DND-41 (cell line): ENCODE measurements at regions not wholly inside any gene's neighbourhood (a gene's known extent, or its start where the extent isn't known, plus 50 kb on each side); places are given as distances from the start of the nearest gene placed in this dataset.
A peak's percentile ranks its signal among the peaks of the same experiment; 100 is the strongest.

Experiments
- ATAC-seq: fragments of 200-7000 bp; cut with Tn5 transposase; 3 replicates; pipeline ENCODE4 v1.9.1; 2021; ENCODE audit warnings: low read depth; ENCODE audit not compliant: insufficient read depth
- DNase-seq: peaks from one replicate; pipeline ENCODE4 v3.0.0-alpha.2; 2020
- H2AFZ ChIP-seq: 2 replicates; pipeline ENCODE4 v1.6.0; 2012; ENCODE audit warnings: low read depth, low read length
- H3K27ac ChIP-seq: 2 replicates; pipeline ENCODE4 v1.5.1; 2012; ENCODE audit warnings: low read length, inconsistent platforms
- H3K27me3 ChIP-seq: fragments of 200-600 bp; sonication (generic); 2 replicates; pipeline ENCODE4 v1.6.0; 2012; ENCODE audit warnings: low read length, mild to moderate bottlenecking, inconsistent platforms; ENCODE audit not compliant: insufficient read depth, poor library complexity
- H3K36me3 ChIP-seq: 2 replicates; pipeline ENCODE4 v1.5.1; 2012; ENCODE audit warnings: low read length, inconsistent platforms; ENCODE audit not compliant: insufficient read depth
- H3K4me1 ChIP-seq: 2 replicates; pipeline ENCODE4 v1.5.1; 2012; ENCODE audit warnings: mild to moderate bottlenecking, low read length; ENCODE audit not compliant: insufficient read depth
- H3K4me2 ChIP-seq: 2 replicates; pipeline ENCODE4 v1.6.0; 2012; ENCODE audit warnings: mild to moderate bottlenecking, moderate library complexity, low read length, inconsistent platforms; ENCODE audit not compliant: insufficient read depth
- H3K4me3 ChIP-seq, 2 experiments: fragments of 200-600 bp in 1 of 2; shearing (Covaris generic) in 1 of 2; 2 replicates each; pipeline ENCODE4 v1.5.1; 2012 to 2016; ENCODE audit warnings: inconsistent platforms in 2 of 2, low read length in 2 of 2, mild to moderate bottlenecking in 2 of 2, low read depth in 1 of 2, moderate library complexity in 1 of 2
- H3K79me2 ChIP-seq: 2 replicates; pipeline ENCODE4 v1.6.0; 2012; ENCODE audit warnings: low read length, inconsistent platforms; ENCODE audit not compliant: insufficient read depth
- H3K9ac ChIP-seq: 2 replicates; pipeline ENCODE4 v1.6.0; 2012; ENCODE audit warnings: low read depth, mild to moderate bottlenecking, inconsistent platforms, low read length, moderate library complexity
- H3K9me3 ChIP-seq: 2 replicates; pipeline ENCODE4 v1.5.1; 2012; ENCODE audit warnings: low read length, moderate library complexity, mild to moderate bottlenecking, inconsistent platforms; ENCODE audit not compliant: insufficient read depth, severe bottlenecking
- H4K20me1 ChIP-seq: 2 replicates; pipeline ENCODE4 v1.6.0; 2012; ENCODE audit warnings: low read length; ENCODE audit not compliant: insufficient read depth
- EZH2 ChIP-seq: IDR thresholded peaks from 3 replicates; pipeline ENCODE4 v1.6.1; 2012; ENCODE audit warnings: borderline replicate concordance, low read depth, mild to moderate bottlenecking, moderate library complexity, low read length, inconsistent platforms; ENCODE audit not compliant: severe bottlenecking
- TF ChIP-seq, protein P1 (sequence below): IDR thresholded peaks from 2 replicates; pipeline ENCODE4 v1.5.1; 2012; ENCODE audit warnings: borderline replicate concordance, low read length, moderate library complexity, mild to moderate bottlenecking; ENCODE audit not compliant: poor library complexity, severe bottlenecking; ENCODE audit errors: extremely low read depth

DNA sequence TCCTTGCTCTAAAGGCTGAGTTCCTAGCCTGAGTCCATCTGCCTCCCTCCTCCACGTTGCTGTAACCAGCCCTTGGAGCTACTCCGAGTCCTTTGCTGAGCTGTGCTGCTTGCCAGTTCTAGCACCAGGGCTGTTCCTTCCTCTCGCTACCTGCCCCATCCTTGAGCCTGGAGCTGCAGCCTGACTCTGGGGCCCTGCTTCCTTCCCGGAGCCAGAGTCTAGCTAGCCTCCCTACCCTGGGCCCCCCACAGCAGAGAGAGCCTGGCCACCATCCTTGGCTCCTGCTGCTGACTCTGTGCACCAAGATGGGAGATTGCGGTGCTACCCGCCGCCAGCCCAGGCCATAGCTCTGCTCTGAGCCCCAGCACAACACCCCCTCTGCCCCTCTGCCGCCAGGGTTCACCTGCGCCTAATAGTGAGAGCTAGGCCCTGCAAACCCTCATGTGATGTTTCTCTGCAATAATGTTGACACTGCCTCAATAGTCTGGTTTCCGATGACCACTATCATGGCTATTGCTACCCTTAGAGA is 135.9 kb upstream of the ASB18 start:
- TF ChIP-seq, protein P1, sequence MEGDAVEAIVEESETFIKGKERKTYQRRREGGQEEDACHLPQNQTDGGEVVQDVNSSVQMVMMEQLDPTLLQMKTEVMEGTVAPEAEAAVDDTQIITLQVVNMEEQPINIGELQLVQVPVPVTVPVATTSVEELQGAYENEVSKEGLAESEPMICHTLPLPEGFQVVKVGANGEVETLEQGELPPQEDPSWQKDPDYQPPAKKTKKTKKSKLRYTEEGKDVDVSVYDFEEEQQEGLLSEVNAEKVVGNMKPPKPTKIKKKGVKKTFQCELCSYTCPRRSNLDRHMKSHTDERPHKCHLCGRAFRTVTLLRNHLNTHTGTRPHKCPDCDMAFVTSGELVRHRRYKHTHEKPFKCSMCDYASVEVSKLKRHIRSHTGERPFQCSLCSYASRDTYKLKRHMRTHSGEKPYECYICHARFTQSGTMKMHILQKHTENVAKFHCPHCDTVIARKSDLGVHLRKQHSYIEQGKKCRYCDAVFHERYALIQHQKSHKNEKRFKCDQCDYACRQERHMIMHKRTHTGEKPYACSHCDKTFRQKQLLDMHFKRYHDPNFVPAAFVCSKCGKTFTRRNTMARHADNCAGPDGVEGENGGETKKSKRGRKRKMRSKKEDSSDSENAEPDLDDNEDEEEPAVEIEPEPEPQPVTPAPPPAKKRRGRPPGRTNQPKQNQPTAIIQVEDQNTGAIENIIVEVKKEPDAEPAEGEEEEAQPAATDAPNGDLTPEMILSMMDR = no peak
- TF ChIP-seq EZH2 = no peak
- DNase-seq (no peak), ATAC-seq (no peak)
- Histone ChIP-seq H3K9ac (no peak overlapping the region), H3K4me2 (no peak overlapping the region), H4K20me1 (no peaks in the 10 kb centered on the region), H3K27ac (no peak overlapping the region), H3K4me3 (no peak overlapping the region), H2AFZ (no peak overlapping the region), H3K9me3 (no peaks in the 10 kb centered on the region), H3K4me1 (no peaks in the 10 kb centered on the region), H3K79me2 (no peaks in the 10 kb centered on the region), H3K27me3 (peaks cover 5% of the 10 kb centered on the region), H3K36me3 (no peaks in the 10 kb centered on the region)

DNA sequence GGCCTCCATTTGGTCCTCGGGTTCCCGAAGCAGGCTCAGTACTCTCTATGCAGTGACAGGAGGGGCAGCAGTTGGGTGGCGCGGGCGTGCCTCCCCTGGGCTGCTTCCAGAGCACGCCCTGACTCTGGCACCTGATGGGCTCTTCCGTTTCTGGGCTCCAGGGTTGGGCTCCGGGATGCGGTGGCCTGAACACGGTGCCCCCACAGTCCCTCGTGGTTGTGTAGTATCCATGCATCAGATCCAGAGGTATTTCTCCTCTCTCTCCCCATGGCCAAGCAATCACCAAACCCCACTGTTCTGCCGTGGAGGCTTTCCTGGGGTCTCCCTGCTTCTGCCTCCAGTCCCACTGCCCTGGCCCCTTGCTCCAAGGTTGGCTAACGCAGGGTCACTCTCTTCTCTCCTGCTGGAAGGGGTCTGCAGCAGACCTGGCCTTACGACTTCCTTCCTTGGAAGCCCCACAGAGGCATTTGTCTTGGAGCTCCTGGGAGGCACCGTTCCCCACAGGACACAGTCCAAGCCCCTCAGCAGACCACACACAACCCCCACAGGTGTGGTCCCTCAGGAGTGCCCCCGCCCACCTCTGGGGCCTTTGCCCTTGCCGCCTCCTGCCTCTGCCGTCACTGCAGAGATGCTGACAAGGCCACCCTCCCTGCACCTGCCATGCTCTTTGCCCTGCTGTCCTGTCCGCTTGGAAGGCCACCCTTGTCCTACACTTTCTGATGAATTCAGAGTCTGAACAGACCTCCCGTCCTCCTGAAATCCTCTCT is 136.6 kb upstream of the ASB18 start:
- DNase-seq (no peak), ATAC-seq (no peak)
- Histone ChIP-seq H3K27me3 (peaks cover 5% of the 10 kb centered on the region), H4K20me1 (no peaks in the 10 kb centered on the region), H3K79me2 (no peaks in the 10 kb centered on the region), H3K4me3 (no peak overlapping the region), H3K9ac (no peak overlapping the region), H3K36me3 (no peaks in the 10 kb centered on the region), H3K4me2 (no peak overlapping the region), H3K27ac (no peak overlapping the region), H3K4me1 (no peaks in the 10 kb centered on the region), H3K9me3 (no peaks in the 10 kb centered on the region), H2AFZ (no peak overlapping the region)
- TF ChIP-seq, protein P1 = no peak
- no peak for TF ChIP-seq EZH2

- H2AFZ ChIP-seq = no peak overlapping the region
- H3K9me3 ChIP-seq = no peaks in the 10 kb centered on the region
- no peaks in the 10 kb centered on the region for H3K4me1 ChIP-seq
- H3K9ac ChIP-seq = no peak overlapping the region
- H3K27ac ChIP-seq = no peak overlapping the region
- H4K20me1 ChIP-seq = no peaks in the 10 kb centered on the region
- no peaks in the 10 kb centered on the region for H3K36me3 ChIP-seq
- H3K4me3 ChIP-seq = no peak overlapping the region
- DNase-seq (peak; percentile 9), ATAC-seq (no peak)
- H3K4me2 ChIP-seq = no peak overlapping the region
- no peak for TF ChIP-seq EZH2
- TF ChIP-seq, protein P1 = no peak
- peaks cover 5% of the 10 kb centered on the region for H3K27me3 ChIP-seq
- H3K79me2 ChIP-seq = no peaks in the 10 kb centered on the region
Measured at GRCh38 chr2:236402033-236402790, 138.0 kb upstream of the ASB18 start.
